ENCODE measurements at regions not wholly inside any gene's neighbourhood (a gene's known extent, or its start where the extent isn't known, plus 50 kb on each side); places are given as distances from the start of the nearest gene placed in this dataset.

DNA sequence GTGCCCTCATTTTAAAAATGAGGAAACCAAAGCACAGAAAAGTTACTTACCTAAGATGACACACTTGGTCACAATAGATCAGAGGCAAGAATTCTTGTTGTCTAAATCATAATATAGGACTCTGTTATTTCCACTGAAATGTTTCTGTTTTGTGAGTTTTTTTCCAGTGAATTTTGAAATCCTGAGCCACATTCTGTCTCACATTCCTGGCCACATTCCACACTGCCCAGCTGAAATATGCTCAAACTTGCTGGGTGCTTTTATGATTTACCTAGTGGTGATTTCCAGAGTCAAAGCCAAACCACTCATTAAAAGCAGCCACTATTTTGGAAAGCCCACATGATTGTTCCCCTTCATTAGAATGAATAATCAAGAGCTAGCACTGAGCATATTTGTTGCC, 82.3 kb upstream of the NPHP3 start:
- H3K27me3 ChIP-seq (replicated peaks), result no peaks in the 10 kb centered on the region
- H3K4me3 ChIP-seq (ENCODE audit: low read depth, low read length), result no peak overlapping the region
- peak; percentile 15 for DNase-seq
- in situ Hi-C loops (cut with HindIII; ENCODE audit: low pct_ligation_motif_present, low sequenced_read_pairs), result no loop called here
- TF ChIP-seq, protein P1, sequence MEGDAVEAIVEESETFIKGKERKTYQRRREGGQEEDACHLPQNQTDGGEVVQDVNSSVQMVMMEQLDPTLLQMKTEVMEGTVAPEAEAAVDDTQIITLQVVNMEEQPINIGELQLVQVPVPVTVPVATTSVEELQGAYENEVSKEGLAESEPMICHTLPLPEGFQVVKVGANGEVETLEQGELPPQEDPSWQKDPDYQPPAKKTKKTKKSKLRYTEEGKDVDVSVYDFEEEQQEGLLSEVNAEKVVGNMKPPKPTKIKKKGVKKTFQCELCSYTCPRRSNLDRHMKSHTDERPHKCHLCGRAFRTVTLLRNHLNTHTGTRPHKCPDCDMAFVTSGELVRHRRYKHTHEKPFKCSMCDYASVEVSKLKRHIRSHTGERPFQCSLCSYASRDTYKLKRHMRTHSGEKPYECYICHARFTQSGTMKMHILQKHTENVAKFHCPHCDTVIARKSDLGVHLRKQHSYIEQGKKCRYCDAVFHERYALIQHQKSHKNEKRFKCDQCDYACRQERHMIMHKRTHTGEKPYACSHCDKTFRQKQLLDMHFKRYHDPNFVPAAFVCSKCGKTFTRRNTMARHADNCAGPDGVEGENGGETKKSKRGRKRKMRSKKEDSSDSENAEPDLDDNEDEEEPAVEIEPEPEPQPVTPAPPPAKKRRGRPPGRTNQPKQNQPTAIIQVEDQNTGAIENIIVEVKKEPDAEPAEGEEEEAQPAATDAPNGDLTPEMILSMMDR (IDR thresholded peaks at IDR 0.05; ENCODE audit: low read depth, low read length, missing control alignments), result no peak
- no peak overlapping the region for H3K27ac ChIP-seq
- no peaks in the 10 kb centered on the region for H3K36me3 ChIP-seq (replicated peaks)

DNA sequence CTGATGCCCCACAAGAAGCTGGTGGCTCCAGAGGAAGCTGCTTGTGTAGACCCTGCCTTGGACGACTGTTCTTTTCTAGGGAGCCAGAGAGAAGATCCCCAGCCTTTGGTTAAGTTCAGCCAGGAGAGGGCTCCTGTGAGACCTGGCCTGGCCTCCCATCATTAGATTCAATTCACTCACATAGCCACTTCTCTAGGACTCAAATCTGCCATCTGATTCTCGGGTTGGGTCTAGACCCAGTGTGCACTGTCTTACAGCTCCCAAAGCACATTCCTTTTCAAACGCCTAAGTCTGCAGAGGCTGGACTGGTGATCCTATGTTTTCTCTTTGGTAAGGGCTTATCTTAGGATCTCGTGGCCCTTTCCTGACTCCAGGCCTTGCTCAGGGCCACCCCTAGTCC, 81.7 kb upstream of the NPHP3 start:
- in situ Hi-C loops (cut with HindIII; ENCODE audit: low pct_ligation_motif_present, low sequenced_read_pairs), result no loop called here
- no peak overlapping the region for H3K27ac ChIP-seq
- TF ChIP-seq, protein P1 (IDR thresholded peaks at IDR 0.05; ENCODE audit: low read depth, low read length, missing control alignments), result peak; percentile 50
- DNase-seq, result peak; percentile 1
- H3K27me3 ChIP-seq (replicated peaks), result no peaks in the 10 kb centered on the region
- no peaks in the 10 kb centered on the region for H3K36me3 ChIP-seq (replicated peaks)
- no peak overlapping the region for H3K4me3 ChIP-seq (ENCODE audit: low read depth, low read length)

DNA sequence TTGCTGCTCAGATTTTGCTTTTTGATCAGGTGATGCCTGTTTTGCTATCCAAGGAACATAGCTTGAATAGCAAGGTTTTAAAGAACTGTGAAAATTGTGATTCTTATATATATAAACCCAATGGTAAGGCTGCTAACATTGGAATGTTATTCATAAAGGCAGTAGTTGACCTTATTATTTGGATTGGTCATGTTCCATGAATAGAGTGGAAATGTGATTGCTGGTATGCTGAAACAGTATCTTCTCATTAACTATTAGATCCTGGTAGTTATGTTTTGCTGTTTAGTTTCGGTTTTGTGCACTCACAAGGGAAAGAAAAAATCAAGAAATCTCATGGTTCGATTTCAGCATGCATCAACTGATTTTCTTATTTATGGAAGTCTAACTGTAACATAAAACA, 78.7 kb upstream of the NPHP3 start:
- Histone ChIP-seq H3K36me3 (replicated peaks) (no peaks in the 10 kb centered on the region), H3K4me3 (ENCODE audit: low read depth, low read length) (no peak overlapping the region), H3K27me3 (replicated peaks) (no peaks in the 10 kb centered on the region), H3K27ac (no peak overlapping the region)
- in situ Hi-C loops (cut with HindIII; ENCODE audit: low pct_ligation_motif_present, low sequenced_read_pairs), result no loop called here
- TF ChIP-seq, protein P1 (IDR thresholded peaks at IDR 0.05; ENCODE audit: low read depth, low read length, missing control alignments), result no peak
- DNase-seq, result no peak

DNA sequence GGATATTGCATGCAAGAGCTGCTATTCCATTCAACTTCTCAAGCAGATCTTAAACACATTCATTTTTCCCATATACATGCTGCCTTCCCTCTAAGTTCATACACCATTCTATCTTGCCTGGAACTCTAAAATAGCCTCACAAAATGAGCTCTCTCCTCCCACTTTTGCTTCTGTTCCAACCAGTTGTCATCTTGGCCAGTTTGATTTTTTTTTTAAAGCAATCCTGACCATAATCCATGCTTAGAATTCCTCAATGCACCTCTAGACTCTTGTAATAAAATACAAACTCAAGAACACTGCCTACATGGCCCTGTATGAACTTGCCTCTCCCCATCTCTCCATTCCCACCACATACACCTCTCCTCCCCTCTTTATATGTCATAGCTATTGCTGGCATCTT, 68.6 kb upstream of the NPHP3 start:
- no peak overlapping the region for H3K27ac ChIP-seq
- in situ Hi-C loops (cut with HindIII; ENCODE audit: low pct_ligation_motif_present, low sequenced_read_pairs), result no loop called here
- no peaks in the 10 kb centered on the region for H3K36me3 ChIP-seq (replicated peaks)
- no peak for DNase-seq
- no peak overlapping the region for H3K4me3 ChIP-seq (ENCODE audit: low read depth, low read length)
- TF ChIP-seq, protein P1 (IDR thresholded peaks at IDR 0.05; ENCODE audit: low read depth, low read length, missing control alignments), result no peak
- no peaks in the 10 kb centered on the region for H3K27me3 ChIP-seq (replicated peaks)

DNA sequence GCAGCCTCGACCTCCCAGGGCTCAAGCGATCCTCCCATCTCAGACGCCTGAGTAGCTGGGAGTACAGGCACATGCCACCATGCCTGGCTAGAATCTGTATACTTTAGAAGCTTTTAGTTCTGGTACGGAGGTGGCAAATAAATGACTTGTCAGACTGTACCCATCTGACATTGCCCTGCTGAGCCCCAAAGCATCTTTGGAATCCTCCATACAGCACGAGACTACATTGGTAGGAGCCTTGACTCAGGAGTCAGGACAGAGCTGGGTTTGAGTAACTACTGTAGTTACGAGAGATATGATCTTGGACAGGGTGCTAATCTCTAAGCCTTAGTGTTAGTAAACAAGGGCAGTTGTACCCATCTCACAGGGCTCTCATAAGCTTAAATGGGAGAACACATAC, 67.8 kb upstream of the NPHP3 start:
- in situ Hi-C loops (cut with HindIII; ENCODE audit: low pct_ligation_motif_present, low sequenced_read_pairs), result no loop called here
- H3K4me3 ChIP-seq (ENCODE audit: low read depth, low read length), result no peak overlapping the region

DNA sequence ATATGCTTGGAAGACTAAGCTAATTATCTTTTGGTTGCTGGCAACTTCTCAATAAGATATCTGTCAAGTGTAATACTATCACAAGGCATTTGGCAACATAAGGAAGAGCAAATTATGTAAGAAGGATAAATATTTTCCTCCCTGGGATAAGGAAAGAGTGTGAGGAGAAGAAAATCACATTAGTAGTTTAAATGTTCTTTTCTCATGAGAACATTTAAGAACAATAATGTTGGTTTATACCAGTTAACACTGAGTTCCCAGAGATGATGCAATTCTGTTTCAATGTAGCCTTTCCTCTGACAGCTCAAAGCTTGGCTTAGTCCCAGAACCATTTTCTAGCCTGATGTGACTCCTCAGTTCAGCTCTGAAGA, 66.1 kb upstream of the NPHP3 start:
- peak; percentile 66 for DNase-seq
- TF ChIP-seq, protein P1 (IDR thresholded peaks at IDR 0.05; ENCODE audit: low read depth, low read length, missing control alignments), result no peak
- H3K4me3 ChIP-seq (ENCODE audit: low read depth, low read length), result no peak overlapping the region
- no peaks in the 10 kb centered on the region for H3K36me3 ChIP-seq (replicated peaks)
- in situ Hi-C loops (cut with HindIII; ENCODE audit: low pct_ligation_motif_present, low sequenced_read_pairs), result no loop called here
- no peak overlapping the region for H3K27ac ChIP-seq
- no peaks in the 10 kb centered on the region for H3K27me3 ChIP-seq (replicated peaks)

More for the DNA sequence above, 67.8 kb upstream of the NPHP3 start:
- Histone ChIP-seq H3K27ac (no peak overlapping the region), H3K27me3 (replicated peaks) (no peaks in the 10 kb centered on the region), H3K36me3 (replicated peaks) (no peaks in the 10 kb centered on the region)
- DNase-seq, result no peak
- TF ChIP-seq, protein P1 (IDR thresholded peaks at IDR 0.05; ENCODE audit: low read depth, low read length, missing control alignments), result no peak

All from brain microvascular endothelial cell (primary cell).